Mesothelial cell of epicardium (in vitro differentiated cells): ENCODE measurements at regions not wholly inside any gene's neighbourhood (a gene's known extent, or its start where the extent isn't known, plus 50 kb on each side); places are given as distances from the start of the nearest gene placed in this dataset.

Source experiments
- DNase-seq, 2 experiments: peaks; one replicate each; pipeline ENCODE4 v3.0.0; 2021; ENCODE audit warnings: low spot score in 2 of 2; ENCODE audit not compliant: unreplicated experiment in 2 of 2
- H3K27ac Mint-ChIP-seq: 2 replicates; pipeline ENCODE4 v1.8.0; 2021; ENCODE audit warnings: mixed read lengths
- H3K27me3 Mint-ChIP-seq: 2 replicates; pipeline ENCODE4 v1.8.0; 2021; ENCODE audit warnings: low read depth, mixed read lengths
- H3K36me3 Mint-ChIP-seq: 2 replicates; pipeline ENCODE4 v1.8.0; 2021; ENCODE audit warnings: mixed read lengths
- H3K4me1 Mint-ChIP-seq: 2 replicates; pipeline ENCODE4 v1.8.0; 2021; ENCODE audit warnings: mixed read lengths
- H3K4me3 Mint-ChIP-seq: 2 replicates; pipeline ENCODE4 v1.8.0; 2021; ENCODE audit warnings: mild to moderate bottlenecking, moderate library complexity, mixed read lengths
- H3K9me3 Mint-ChIP-seq: 2 replicates; pipeline ENCODE4 v1.8.0; 2021; ENCODE audit warnings: mixed read lengths
- TF ChIP-seq, protein P1 (sequence below): fragments of 200-600 bp; sonication (generic); IDR thresholded peaks from one replicate; pipeline ENCODE4 v1.5.0; 2021; ENCODE audit warnings: antibody characterized with exemption; ENCODE audit not compliant: unreplicated experiment

DNA sequence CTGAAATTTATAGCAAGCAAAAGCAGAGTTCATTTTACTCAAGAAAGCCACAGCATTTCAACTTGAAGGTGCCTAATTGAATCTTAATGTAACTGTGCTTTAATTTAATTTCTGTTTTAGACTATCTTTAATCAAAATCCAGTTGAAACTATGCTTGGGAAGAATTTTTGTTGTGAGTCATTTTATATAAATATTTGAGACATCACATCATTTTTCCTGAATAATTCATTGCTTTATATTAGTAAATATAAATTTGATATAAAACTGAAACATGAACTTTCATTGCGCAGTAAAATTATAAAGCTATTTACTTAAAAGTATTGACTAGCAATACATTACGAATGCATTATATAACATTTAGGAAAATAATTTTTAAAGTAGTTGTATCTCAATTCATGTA, 1937.1 kb upstream of the CDH9 start:
- DNase-seq, result no peak
- H3K4me1 Mint-ChIP-seq, result no peaks in the 10 kb centered on the region
- H3K4me3 Mint-ChIP-seq, result no peak overlapping the region
- peaks cover 19% of the 10 kb centered on the region for H3K9me3 Mint-ChIP-seq
- H3K36me3 Mint-ChIP-seq, result no peaks in the 10 kb centered on the region
- no peaks in the 10 kb centered on the region for H3K27me3 Mint-ChIP-seq
- H3K27ac Mint-ChIP-seq, result no peak overlapping the region
- TF ChIP-seq, protein P1, sequence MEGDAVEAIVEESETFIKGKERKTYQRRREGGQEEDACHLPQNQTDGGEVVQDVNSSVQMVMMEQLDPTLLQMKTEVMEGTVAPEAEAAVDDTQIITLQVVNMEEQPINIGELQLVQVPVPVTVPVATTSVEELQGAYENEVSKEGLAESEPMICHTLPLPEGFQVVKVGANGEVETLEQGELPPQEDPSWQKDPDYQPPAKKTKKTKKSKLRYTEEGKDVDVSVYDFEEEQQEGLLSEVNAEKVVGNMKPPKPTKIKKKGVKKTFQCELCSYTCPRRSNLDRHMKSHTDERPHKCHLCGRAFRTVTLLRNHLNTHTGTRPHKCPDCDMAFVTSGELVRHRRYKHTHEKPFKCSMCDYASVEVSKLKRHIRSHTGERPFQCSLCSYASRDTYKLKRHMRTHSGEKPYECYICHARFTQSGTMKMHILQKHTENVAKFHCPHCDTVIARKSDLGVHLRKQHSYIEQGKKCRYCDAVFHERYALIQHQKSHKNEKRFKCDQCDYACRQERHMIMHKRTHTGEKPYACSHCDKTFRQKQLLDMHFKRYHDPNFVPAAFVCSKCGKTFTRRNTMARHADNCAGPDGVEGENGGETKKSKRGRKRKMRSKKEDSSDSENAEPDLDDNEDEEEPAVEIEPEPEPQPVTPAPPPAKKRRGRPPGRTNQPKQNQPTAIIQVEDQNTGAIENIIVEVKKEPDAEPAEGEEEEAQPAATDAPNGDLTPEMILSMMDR, result no peak

GRCh38 chr5:28967848-28968247, 1929.5 kb upstream of the CDH9 start:
- no peaks in the 10 kb centered on the region for H3K27me3 Mint-ChIP-seq
- no peaks in the 10 kb centered on the region for H3K4me1 Mint-ChIP-seq
- DNase-seq, result no peak
- no peak overlapping the region for H3K27ac Mint-ChIP-seq
- TF ChIP-seq, protein P1, result no peak
- no peaks in the 10 kb centered on the region for H3K36me3 Mint-ChIP-seq
- no peak overlapping the region for H3K4me3 Mint-ChIP-seq
- H3K9me3 Mint-ChIP-seq, result peaks cover 6% of the 10 kb centered on the region

- H3K27ac Mint-ChIP-seq, result no peak overlapping the region
- no peaks in the 10 kb centered on the region for H3K9me3 Mint-ChIP-seq
- H3K27me3 Mint-ChIP-seq, result no peaks in the 10 kb centered on the region
- TF ChIP-seq, protein P1, result no peak
- DNase-seq, result no peak
- no peak overlapping the region for H3K4me3 Mint-ChIP-seq
- peaks cover 17% of the 10 kb centered on the region for H3K4me1 Mint-ChIP-seq
- no peaks in the 10 kb centered on the region for H3K36me3 Mint-ChIP-seq
These were observed 1923.4 kb upstream of the CDH9 start for GRCh38 chr5:28961816-28962215.

DNA sequence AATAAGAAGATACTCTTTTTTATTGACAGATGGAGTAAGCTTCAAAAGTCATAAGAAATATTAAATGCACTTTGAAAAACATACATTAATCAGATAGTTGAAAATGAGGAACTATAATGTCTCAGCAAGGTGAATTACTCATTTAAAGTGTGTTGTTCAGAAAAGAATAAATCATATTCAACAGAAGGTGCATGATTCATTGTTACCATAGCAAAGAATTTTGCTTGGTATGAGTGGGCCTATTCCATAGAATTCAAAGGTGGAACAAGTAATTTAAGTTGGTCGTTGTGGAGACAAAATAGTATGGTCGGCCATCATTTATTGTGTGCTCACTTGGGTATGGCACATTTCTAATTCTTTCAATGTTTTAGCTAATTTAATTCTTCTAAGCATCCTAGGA, 1920.2 kb upstream of the CDH9 start:
- Mint-ChIP-seq H3K27me3 (no peaks in the 10 kb centered on the region), H3K4me1 (peaks cover 19% of the 10 kb centered on the region), H3K4me3 (no peak overlapping the region), H3K36me3 (no peaks in the 10 kb centered on the region), H3K27ac (no peak overlapping the region), H3K9me3 (peaks cover 5% of the 10 kb centered on the region)
- TF ChIP-seq, protein P1, result no peak
- no peak for DNase-seq

DNA sequence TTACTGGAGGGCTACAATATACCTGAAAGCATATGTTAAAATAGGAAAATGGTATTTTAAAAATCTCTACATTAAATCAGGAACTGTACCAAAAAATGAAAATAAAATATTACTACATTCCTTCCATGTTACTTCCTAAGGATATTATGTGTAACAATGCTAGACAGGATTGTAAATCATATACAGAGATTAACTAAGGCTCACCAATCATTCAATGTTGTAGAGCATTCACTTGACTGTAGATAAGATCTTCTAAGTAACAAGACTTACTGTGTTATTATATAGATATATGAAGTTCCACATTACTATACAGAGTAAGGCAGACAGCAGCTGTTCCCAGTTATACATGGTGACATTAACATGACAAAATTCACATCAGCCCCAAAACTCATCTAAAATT, 1919.1 kb upstream of the CDH9 start:
- H3K27ac Mint-ChIP-seq, result no peak overlapping the region
- DNase-seq, result no peak
- TF ChIP-seq, protein P1, result no peak
- H3K36me3 Mint-ChIP-seq, result no peaks in the 10 kb centered on the region
- H3K9me3 Mint-ChIP-seq, result peaks cover 10% of the 10 kb centered on the region
- peaks cover 19% of the 10 kb centered on the region for H3K4me1 Mint-ChIP-seq
- H3K27me3 Mint-ChIP-seq, result no peaks in the 10 kb centered on the region
- H3K4me3 Mint-ChIP-seq, result no peak overlapping the region

DNA sequence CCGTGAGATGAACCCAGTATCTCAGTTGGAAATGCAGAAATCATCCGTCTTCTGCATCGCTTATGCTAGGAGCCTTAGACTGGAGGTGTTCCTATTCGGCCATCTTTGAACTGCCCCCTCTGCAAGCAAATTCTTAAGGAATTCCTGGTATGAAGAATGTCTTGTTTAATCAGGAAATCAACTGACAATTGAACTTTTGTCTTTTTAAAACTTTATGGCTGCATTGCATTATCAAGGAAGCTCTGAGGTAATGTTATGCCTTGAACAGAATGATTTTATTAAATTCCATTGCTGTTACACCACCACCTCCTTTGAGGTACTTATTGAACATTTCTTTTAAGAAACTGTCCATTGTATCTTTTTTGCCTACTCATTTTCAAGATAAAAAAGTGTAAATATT, 1915.7 kb upstream of the CDH9 start:
- H3K4me3 Mint-ChIP-seq, result no peak overlapping the region
- H3K4me1 Mint-ChIP-seq, result peaks cover 15% of the 10 kb centered on the region
- peaks cover 15% of the 10 kb centered on the region for H3K9me3 Mint-ChIP-seq
- no peaks in the 10 kb centered on the region for H3K36me3 Mint-ChIP-seq
- DNase-seq, result no peak
- H3K27me3 Mint-ChIP-seq, result no peaks in the 10 kb centered on the region
- TF ChIP-seq, protein P1, result no peak
- no peak overlapping the region for H3K27ac Mint-ChIP-seq
